DND-41 (cell line): ENCODE measurements at regions not wholly inside any gene's neighbourhood (a gene's known extent, or its start where the extent isn't known, plus 50 kb on each side); places are given as distances from the start of the nearest gene placed in this dataset.

Source experiments
- ATAC-seq: fragments of 200-7000 bp; cut with Tn5 transposase; 3 replicates; pipeline ENCODE4 v1.9.1; 2021; ENCODE audit warnings: low read depth; ENCODE audit not compliant: insufficient read depth
- DNase-seq: peaks from one replicate; pipeline ENCODE4 v3.0.0-alpha.2; 2020
- H2AFZ ChIP-seq: 2 replicates; pipeline ENCODE4 v1.6.0; 2012; ENCODE audit warnings: low read depth, low read length
- H3K27ac ChIP-seq: 2 replicates; pipeline ENCODE4 v1.5.1; 2012; ENCODE audit warnings: low read length, inconsistent platforms
- H3K27me3 ChIP-seq: fragments of 200-600 bp; sonication (generic); 2 replicates; pipeline ENCODE4 v1.6.0; 2012; ENCODE audit warnings: low read length, mild to moderate bottlenecking, inconsistent platforms; ENCODE audit not compliant: insufficient read depth, poor library complexity
- H3K36me3 ChIP-seq: 2 replicates; pipeline ENCODE4 v1.5.1; 2012; ENCODE audit warnings: low read length, inconsistent platforms; ENCODE audit not compliant: insufficient read depth
- H3K4me1 ChIP-seq: 2 replicates; pipeline ENCODE4 v1.5.1; 2012; ENCODE audit warnings: mild to moderate bottlenecking, low read length; ENCODE audit not compliant: insufficient read depth
- H3K4me2 ChIP-seq: 2 replicates; pipeline ENCODE4 v1.6.0; 2012; ENCODE audit warnings: mild to moderate bottlenecking, moderate library complexity, low read length, inconsistent platforms; ENCODE audit not compliant: insufficient read depth
- H3K4me3 ChIP-seq, 2 experiments: fragments of 200-600 bp in 1 of 2; shearing (Covaris generic) in 1 of 2; 2 replicates each; pipeline ENCODE4 v1.5.1; 2012 to 2016; ENCODE audit warnings: inconsistent platforms in 2 of 2, low read length in 2 of 2, mild to moderate bottlenecking in 2 of 2, low read depth in 1 of 2, moderate library complexity in 1 of 2
- H3K79me2 ChIP-seq: 2 replicates; pipeline ENCODE4 v1.6.0; 2012; ENCODE audit warnings: low read length, inconsistent platforms; ENCODE audit not compliant: insufficient read depth
- H3K9ac ChIP-seq: 2 replicates; pipeline ENCODE4 v1.6.0; 2012; ENCODE audit warnings: low read depth, mild to moderate bottlenecking, inconsistent platforms, low read length, moderate library complexity
- H3K9me3 ChIP-seq: 2 replicates; pipeline ENCODE4 v1.5.1; 2012; ENCODE audit warnings: low read length, moderate library complexity, mild to moderate bottlenecking, inconsistent platforms; ENCODE audit not compliant: insufficient read depth, severe bottlenecking
- H4K20me1 ChIP-seq: 2 replicates; pipeline ENCODE4 v1.6.0; 2012; ENCODE audit warnings: low read length; ENCODE audit not compliant: insufficient read depth
- CTCF ChIP-seq: IDR thresholded peaks from 2 replicates; pipeline ENCODE4 v1.5.1; 2012; ENCODE audit warnings: borderline replicate concordance, low read length, moderate library complexity, mild to moderate bottlenecking; ENCODE audit not compliant: poor library complexity, severe bottlenecking; ENCODE audit errors: extremely low read depth
- EZH2 ChIP-seq: IDR thresholded peaks from 3 replicates; pipeline ENCODE4 v1.6.1; 2012; ENCODE audit warnings: borderline replicate concordance, low read depth, mild to moderate bottlenecking, moderate library complexity, low read length, inconsistent platforms; ENCODE audit not compliant: severe bottlenecking

GRCh38 chr10:56507033-56507432, 146.0 kb upstream of the ZWINT start:
- no peak overlapping the region for H3K27ac ChIP-seq
- no peaks in the 10 kb centered on the region for H3K4me1 ChIP-seq
- H3K4me3 ChIP-seq, result no peak overlapping the region
- H2AFZ ChIP-seq, result no peak overlapping the region
- H4K20me1 ChIP-seq, result no peaks in the 10 kb centered on the region
- H3K79me2 ChIP-seq, result no peaks in the 10 kb centered on the region
- ATAC-seq (0 out of 3 replicates have a peak, but pooled peaks have one; percentile 35), DNase-seq (no peak)
- H3K9ac ChIP-seq, result no peak overlapping the region
- H3K27me3 ChIP-seq, result no peaks in the 10 kb centered on the region
- TF ChIP-seq EZH2, result no peak
- no peak for TF ChIP-seq CTCF
- H3K9me3 ChIP-seq, result no peaks in the 10 kb centered on the region
- no peak overlapping the region for H3K4me2 ChIP-seq
- no peaks in the 10 kb centered on the region for H3K36me3 ChIP-seq

- Histone ChIP-seq H3K9ac (no peak overlapping the region), H4K20me1 (no peaks in the 10 kb centered on the region), H2AFZ (no peak overlapping the region), H3K27ac (no peak overlapping the region), H3K79me2 (no peaks in the 10 kb centered on the region), H3K36me3 (no peaks in the 10 kb centered on the region), H3K4me3 (no peak overlapping the region), H3K27me3 (no peaks in the 10 kb centered on the region), H3K4me2 (no peak overlapping the region), H3K4me1 (no peaks in the 10 kb centered on the region), H3K9me3 (no peaks in the 10 kb centered on the region)
- TF ChIP-seq EZH2 (no peak), CTCF (no peak)
- no peak for ATAC-seq
- DNase-seq, result no peak
Measured at GRCh38 chr10:56505555-56505954, 144.5 kb upstream of the ZWINT start.

- Histone ChIP-seq H3K27ac (no peak overlapping the region), H3K36me3 (no peaks in the 10 kb centered on the region), H3K4me1 (no peaks in the 10 kb centered on the region), H2AFZ (no peak overlapping the region), H4K20me1 (no peaks in the 10 kb centered on the region), H3K4me2 (no peak overlapping the region), H3K79me2 (no peaks in the 10 kb centered on the region), H3K27me3 (no peaks in the 10 kb centered on the region), H3K9me3 (no peaks in the 10 kb centered on the region), H3K9ac (no peak overlapping the region), H3K4me3 (no peak overlapping the region)
- DNase-seq (no peak), ATAC-seq (no peak)
- TF ChIP-seq CTCF (no peak), EZH2 (no peak)
Measured at GRCh38 chr10:56496186-56496486, 135.1 kb upstream of the ZWINT start.

- no peak for ATAC-seq
Measured at GRCh38 chr10:56487746-56488145, 126.7 kb upstream of the ZWINT start.

More at GRCh38 chr10:56487746-56488145, 126.7 kb upstream of the ZWINT start:
- Histone ChIP-seq H3K36me3 (no peaks in the 10 kb centered on the region), H3K9me3 (no peaks in the 10 kb centered on the region), H3K79me2 (no peaks in the 10 kb centered on the region), H3K9ac (no peak overlapping the region), H3K4me1 (no peaks in the 10 kb centered on the region), H4K20me1 (no peaks in the 10 kb centered on the region), H3K4me2 (no peak overlapping the region), H3K4me3 (no peak overlapping the region), H2AFZ (no peak overlapping the region), H3K27ac (no peak overlapping the region), H3K27me3 (no peaks in the 10 kb centered on the region)
- no peak for TF ChIP-seq EZH2
- no peak for TF ChIP-seq CTCF
- no peak for DNase-seq
